ENCODE measurements at regions not wholly inside any gene's neighbourhood (a gene's known extent, or its start where the extent isn't known, plus 50 kb on each side); places are given as distances from the start of the nearest gene placed in this dataset.

DNA sequence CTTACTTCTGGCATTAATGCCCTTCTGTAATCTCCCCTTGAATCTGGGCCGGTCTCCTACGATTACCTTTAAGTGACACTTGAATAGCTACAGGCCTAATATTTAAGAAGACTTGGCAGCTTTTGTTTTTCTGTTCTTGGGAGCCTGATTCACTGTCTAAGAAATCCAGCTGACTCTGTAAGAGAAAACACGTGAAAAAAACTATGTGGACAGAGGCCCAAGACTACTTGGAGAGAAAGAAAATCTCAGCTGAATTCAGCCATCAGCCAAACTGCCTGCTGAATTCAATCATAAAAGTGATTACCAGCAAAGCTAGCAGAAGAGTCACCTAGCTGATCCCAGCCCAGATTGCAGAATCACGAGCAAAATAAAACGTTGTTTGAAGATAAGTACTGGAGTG is 521.2 kb downstream of the MID1IP1 start:
- Histone ChIP-seq H3K4me1 (ENCODE audit: control insufficient read depth, insufficient read depth, low read length, poor library complexity, severe bottlenecking) (no peaks in the 10 kb centered on the region), H3K36me3 (ENCODE audit: control insufficient read depth, insufficient read depth, low read length) (no peaks in the 10 kb centered on the region), H3K4me3 (ENCODE audit: extremely low read depth, insufficient read depth, low read length, poor library complexity, severe bottlenecking) (no peak overlapping the region), H3K9me3 (ENCODE audit: control insufficient read depth, low read length) (no peaks in the 10 kb centered on the region), H3K27ac (ENCODE audit: low read depth, low read length, severe bottlenecking) (no peak overlapping the region)
- WGBS, 2 experiments (ENCODE audit: insufficient coverage in 2 of 2) = no CpG with 5 or more reads among the region's 5 CpGs

- H3K4me3 ChIP-seq (ENCODE audit: extremely low read depth, insufficient read depth, low read length, poor library complexity, severe bottlenecking) = no peak overlapping the region
- H3K36me3 ChIP-seq (ENCODE audit: control insufficient read depth, insufficient read depth, low read length) = no peaks in the 10 kb centered on the region
- no peak overlapping the region for H3K27ac ChIP-seq (ENCODE audit: low read depth, low read length, severe bottlenecking)
- H3K4me1 ChIP-seq (ENCODE audit: control insufficient read depth, insufficient read depth, low read length, poor library complexity, severe bottlenecking) = no peaks in the 10 kb centered on the region
- WGBS, 2 experiments (ENCODE audit: insufficient coverage in 2 of 2) = no CpG with 5 or more reads among the region's 2 CpGs
- no peaks in the 10 kb centered on the region for H3K9me3 ChIP-seq (ENCODE audit: control insufficient read depth, low read length)
Observed at GRCh38 chrX:39324233-39324930, 523.1 kb downstream of the MID1IP1 start.

DNA sequence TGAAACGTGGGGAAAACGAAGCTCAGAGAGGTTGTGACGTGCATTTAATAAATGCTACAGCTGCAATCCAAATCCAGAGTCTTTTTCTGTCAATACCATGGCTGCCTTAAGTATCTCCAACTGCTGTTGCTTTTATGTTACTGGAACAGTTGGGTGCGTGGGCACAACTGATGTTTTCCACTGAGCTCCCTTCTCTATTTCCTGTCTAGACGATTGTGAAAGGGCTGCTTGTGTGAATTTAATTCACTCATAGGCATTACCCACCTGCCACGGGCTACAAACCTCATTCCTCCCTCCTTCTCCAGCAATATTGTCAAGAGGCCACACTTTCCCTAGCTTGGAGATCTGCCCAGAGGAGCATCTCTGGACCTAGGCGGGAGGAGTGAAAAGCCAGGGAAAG is 526.0 kb downstream of the MID1IP1 start:
- 100% methylated on average over 2 of the region's 7 CpGs; no CpG with 5 or more reads in 1 of the 2 experiments for WGBS, 2 experiments (ENCODE audit: insufficient coverage in 2 of 2)
- no peaks in the 10 kb centered on the region for H3K4me1 ChIP-seq (ENCODE audit: control insufficient read depth, insufficient read depth, low read length, poor library complexity, severe bottlenecking)
- no peak overlapping the region for H3K4me3 ChIP-seq (ENCODE audit: extremely low read depth, insufficient read depth, low read length, poor library complexity, severe bottlenecking)
- H3K9me3 ChIP-seq (ENCODE audit: control insufficient read depth, low read length) = no peaks in the 10 kb centered on the region
- no peak overlapping the region for H3K27ac ChIP-seq (ENCODE audit: low read depth, low read length, severe bottlenecking)
- no peaks in the 10 kb centered on the region for H3K36me3 ChIP-seq (ENCODE audit: control insufficient read depth, insufficient read depth, low read length)

DNA sequence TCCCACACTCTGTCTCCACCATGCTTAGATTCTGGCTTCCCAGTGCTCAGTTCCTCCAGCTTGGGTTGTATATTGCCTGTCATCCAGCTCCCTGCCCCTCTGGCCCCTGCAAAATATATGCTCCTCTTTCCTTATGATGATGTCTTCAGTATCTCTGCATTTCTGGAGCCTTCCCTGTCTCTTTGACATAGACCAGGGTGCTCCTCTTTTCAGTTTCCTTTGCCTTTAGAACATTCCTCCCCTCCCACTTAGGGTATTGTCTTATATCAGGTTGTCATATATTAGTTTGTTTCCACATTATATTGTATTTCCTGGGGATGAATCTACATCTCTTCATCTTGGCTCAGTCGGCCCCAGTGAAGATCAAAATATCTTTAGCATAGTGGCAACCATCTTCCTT is 526.4 kb downstream of the MID1IP1 start:
- Histone ChIP-seq H3K4me3 (ENCODE audit: extremely low read depth, insufficient read depth, low read length, poor library complexity, severe bottlenecking) (no peak overlapping the region), H3K4me1 (ENCODE audit: control insufficient read depth, insufficient read depth, low read length, poor library complexity, severe bottlenecking) (no peaks in the 10 kb centered on the region), H3K9me3 (ENCODE audit: control insufficient read depth, low read length) (no peaks in the 10 kb centered on the region), H3K27ac (ENCODE audit: low read depth, low read length, severe bottlenecking) (no peak overlapping the region), H3K36me3 (ENCODE audit: control insufficient read depth, insufficient read depth, low read length) (no peaks in the 10 kb centered on the region)
- no CpG with 5 or more reads among the region's 1 CpG for WGBS, 2 experiments (ENCODE audit: insufficient coverage in 2 of 2)

- no peaks in the 10 kb centered on the region for H3K9me3 ChIP-seq (ENCODE audit: control insufficient read depth, low read length)
- H3K4me3 ChIP-seq (ENCODE audit: extremely low read depth, insufficient read depth, low read length, poor library complexity, severe bottlenecking) = no peak overlapping the region
- no peaks in the 10 kb centered on the region for H3K36me3 ChIP-seq (ENCODE audit: control insufficient read depth, insufficient read depth, low read length)
- 82 to 83% methylated on average over 1 to 2 of the region's 4 CpGs for WGBS, 2 experiments (ENCODE audit: insufficient coverage in 2 of 2)
- no peaks in the 10 kb centered on the region for H3K4me1 ChIP-seq (ENCODE audit: control insufficient read depth, insufficient read depth, low read length, poor library complexity, severe bottlenecking)
- no peak overlapping the region for H3K27ac ChIP-seq (ENCODE audit: low read depth, low read length, severe bottlenecking)
Observed at GRCh38 chrX:39328661-39329060, 527.4 kb downstream of the MID1IP1 start.

GRCh38 chrX:39331082-39331704 is 529.9 kb downstream of the MID1IP1 start:
- 100% methylated on average over 1 of the region's 4 CpGs for WGBS, 2 experiments (ENCODE audit: insufficient coverage in 2 of 2)
- Histone ChIP-seq H3K9me3 (ENCODE audit: control insufficient read depth, low read length) (no peaks in the 10 kb centered on the region), H3K4me3 (ENCODE audit: extremely low read depth, insufficient read depth, low read length, poor library complexity, severe bottlenecking) (no peak overlapping the region), H3K4me1 (ENCODE audit: control insufficient read depth, insufficient read depth, low read length, poor library complexity, severe bottlenecking) (no peaks in the 10 kb centered on the region), H3K36me3 (ENCODE audit: control insufficient read depth, insufficient read depth, low read length) (no peaks in the 10 kb centered on the region), H3K27ac (ENCODE audit: low read depth, low read length, severe bottlenecking) (no peak overlapping the region)

GRCh38 chrX:39333451-39333850 is 532.2 kb downstream of the MID1IP1 start:
- H3K9me3 ChIP-seq (ENCODE audit: control insufficient read depth, low read length) = no peaks in the 10 kb centered on the region
- 100% methylated on average over 1 of the region's 2 CpGs; no CpG with 5 or more reads in 1 of the 2 experiments for WGBS, 2 experiments (ENCODE audit: insufficient coverage in 2 of 2)
- no peak overlapping the region for H3K4me3 ChIP-seq (ENCODE audit: extremely low read depth, insufficient read depth, low read length, poor library complexity, severe bottlenecking)
- no peak overlapping the region for H3K27ac ChIP-seq (ENCODE audit: low read depth, low read length, severe bottlenecking)
- no peaks in the 10 kb centered on the region for H3K4me1 ChIP-seq (ENCODE audit: control insufficient read depth, insufficient read depth, low read length, poor library complexity, severe bottlenecking)
- H3K36me3 ChIP-seq (ENCODE audit: control insufficient read depth, insufficient read depth, low read length) = no peaks in the 10 kb centered on the region

- Histone ChIP-seq H3K4me3 (ENCODE audit: extremely low read depth, insufficient read depth, low read length, poor library complexity, severe bottlenecking) (no peak overlapping the region), H3K36me3 (ENCODE audit: control insufficient read depth, insufficient read depth, low read length) (no peaks in the 10 kb centered on the region), H3K4me1 (ENCODE audit: control insufficient read depth, insufficient read depth, low read length, poor library complexity, severe bottlenecking) (no peaks in the 10 kb centered on the region), H3K27ac (ENCODE audit: low read depth, low read length, severe bottlenecking) (no peak overlapping the region), H3K9me3 (ENCODE audit: control insufficient read depth, low read length) (no peaks in the 10 kb centered on the region)
- 94% methylated on average over 3 of the region's 6 CpGs; no CpG with 5 or more reads in 1 of the 2 experiments for WGBS, 2 experiments (ENCODE audit: insufficient coverage in 2 of 2)
Observed at GRCh38 chrX:39335513-39336235, 534.4 kb downstream of the MID1IP1 start.

GRCh38 chrX:39336671-39337311 is 535.5 kb downstream of the MID1IP1 start:
- no peak overlapping the region for H3K4me3 ChIP-seq (ENCODE audit: extremely low read depth, insufficient read depth, low read length, poor library complexity, severe bottlenecking)
- no peaks in the 10 kb centered on the region for H3K9me3 ChIP-seq (ENCODE audit: control insufficient read depth, low read length)
- H3K27ac ChIP-seq (ENCODE audit: low read depth, low read length, severe bottlenecking) = peak overlapping the region; percentile 10
- no peaks in the 10 kb centered on the region for H3K36me3 ChIP-seq (ENCODE audit: control insufficient read depth, insufficient read depth, low read length)
- no peaks in the 10 kb centered on the region for H3K4me1 ChIP-seq (ENCODE audit: control insufficient read depth, insufficient read depth, low read length, poor library complexity, severe bottlenecking)
- 73 to 91% methylated on average over 3 to 4 of the region's 5 CpGs for WGBS, 2 experiments (ENCODE audit: insufficient coverage in 2 of 2)

GRCh38 chrX:39337451-39337850 is 536.2 kb downstream of the MID1IP1 start:
- Histone ChIP-seq H3K27ac (ENCODE audit: low read depth, low read length, severe bottlenecking) (peak overlapping the region; percentile 10), H3K4me1 (ENCODE audit: control insufficient read depth, insufficient read depth, low read length, poor library complexity, severe bottlenecking) (no peaks in the 10 kb centered on the region), H3K9me3 (ENCODE audit: control insufficient read depth, low read length) (no peaks in the 10 kb centered on the region), H3K4me3 (ENCODE audit: extremely low read depth, insufficient read depth, low read length, poor library complexity, severe bottlenecking) (no peak overlapping the region), H3K36me3 (ENCODE audit: control insufficient read depth, insufficient read depth, low read length) (no peaks in the 10 kb centered on the region)
- WGBS, 2 experiments (ENCODE audit: insufficient coverage in 2 of 2) = no CpG with 5 or more reads among the region's 5 CpGs

Measured in mesodermal cell (in vitro differentiated cells).